H1 (cell line): ENCODE measurements at regions not wholly inside any gene's neighbourhood (a gene's known extent, or its start where the extent isn't known, plus 50 kb on each side); places are given as distances from the start of the nearest gene placed in this dataset.

ENCODE experiments used
- CTCF ChIA-PET: fragments of 300-600 bp; sonication (Branson Sonifier 250); formaldehyde crosslinking; loops from one replicate; lab custom pipeline; 2021; ENCODE audit not compliant: partially characterized antibody; lab: Charles Lee
- POLR2A ChIA-PET: fragments of 300-600 bp; sonication (Branson Sonifier 250); formaldehyde crosslinking; loops from one replicate; lab custom pipeline; 2021; ENCODE audit warnings: inconsistent platforms; ENCODE audit not compliant: partially characterized antibody; lab: Charles Lee
- DNase-seq, 2 experiments: peaks; one replicate each; pipeline versions ENCODE4 v3.0.0 to v3.0.0-alpha.2; 2010 to 2022; ENCODE audit warnings: low spot score in 2 of 2, low read depth in 1 of 2, mixed read lengths in 1 of 2
- FAIRE-seq: peaks from 2 replicates; lab custom pipeline; 2011; peaks lifted over from hg19 to GRCh38; lab: Jason Lieb, UNC
- H2AFZ ChIP-seq: 2 replicates; pipeline ENCODE4 v1.8.1; 2012; ENCODE audit warnings: low read length, inconsistent platforms
- H2AK5ac ChIP-seq: 2 replicates; pipeline ENCODE4 v1.6.1; 2013; ENCODE audit warnings: low read depth, low read length
- H2BK120ac ChIP-seq: replicated peaks from 2 replicates; pipeline ENCODE3; 2013; ENCODE audit warnings: low read depth, low read length, inconsistent platforms
- H2BK12ac ChIP-seq: 2 replicates; pipeline ENCODE4 v1.6.1; 2013; ENCODE audit warnings: low read depth, low read length
- H2BK15ac ChIP-seq: 2 replicates; pipeline ENCODE4 v1.6.1; 2013; ENCODE audit warnings: low read length
- H2BK20ac ChIP-seq: 2 replicates; pipeline ENCODE4 v1.6.1; 2013; ENCODE audit warnings: low read length
- H2BK5ac ChIP-seq: 2 replicates; pipeline ENCODE4 v1.6.1; 2013; ENCODE audit warnings: low read depth, low read length
- H3K14ac ChIP-seq: 2 replicates; pipeline ENCODE4 v1.6.1; 2013; ENCODE audit warnings: inconsistent platforms; ENCODE audit not compliant: insufficient read length
- H3K18ac ChIP-seq: 2 replicates; pipeline ENCODE4 v1.6.1; 2013; ENCODE audit warnings: low read length; ENCODE audit errors: extremely low read depth
- H3K23ac ChIP-seq: 2 replicates; pipeline ENCODE4 v1.6.1; 2013; ENCODE audit warnings: inconsistent platforms; ENCODE audit not compliant: insufficient read length
- H3K23me2 ChIP-seq: 2 replicates; pipeline ENCODE4 v1.6.1; 2013; ENCODE audit warnings: low read depth, low read length
- H3K27ac ChIP-seq: 2 replicates; pipeline ENCODE4 v1.6.1; 2011; ENCODE audit warnings: low read depth, low read length, inconsistent platforms
- H3K27me3 ChIP-seq, 4 experiments: replicated peaks in 1 of 4; 1 replicate in 1 of 4; 2 replicates in 3 of 4; pipeline versions ENCODE4 v1.6.1 to v1.8.1; 2011 to 2013; ENCODE audit warnings: low read length in 3 of 4, mild to moderate bottlenecking in 3 of 4, inconsistent platforms in 2 of 4, mixed read lengths in 2 of 4, moderate library complexity in 1 of 4; ENCODE audit not compliant: control insufficient read depth in 3 of 4, insufficient read depth in 3 of 4; ENCODE audit errors: extremely low read depth in 1 of 4
- H3K36me3 ChIP-seq, 4 experiments: 2 replicates each; pipeline versions ENCODE4 v1.6.1 to v1.8.1; 2011 to 2013; ENCODE audit warnings: mild to moderate bottlenecking in 4 of 4, low read length in 3 of 4, moderate library complexity in 2 of 4, control low read depth in 1 of 4, inconsistent platforms in 1 of 4; ENCODE audit not compliant: insufficient read depth in 4 of 4, control insufficient read depth in 2 of 4
- H3K4ac ChIP-seq: replicated peaks from 2 replicates; pipeline ENCODE3; 2013; ENCODE audit warnings: low read length, low read depth, mixed read lengths, inconsistent platforms; ENCODE audit not compliant: insufficient read length
- H3K4me1 ChIP-seq, 4 experiments: replicated peaks in 1 of 4; 1 replicate in 1 of 4; 2 replicates in 3 of 4; pipeline versions ENCODE4 v1.6.1 to v1.8.1; 2011 to 2013; ENCODE audit warnings: low read length in 3 of 4, inconsistent platforms in 2 of 4, mixed read lengths in 1 of 4; ENCODE audit not compliant: insufficient read depth in 4 of 4, control insufficient read depth in 3 of 4
- H3K4me2 ChIP-seq, 2 experiments: 2 replicates each; pipeline versions ENCODE4 v1.6.1 to v1.8.1; 2011 to 2013; ENCODE audit warnings: low read depth in 2 of 2, low read length in 2 of 2, control low read depth in 1 of 2, inconsistent platforms in 1 of 2, mild to moderate bottlenecking in 1 of 2; ENCODE audit not compliant: insufficient read depth in 1 of 2
- H3K4me3 ChIP-seq, 4 experiments: fragments of 200-600, 300-600 bp in 1 of 4; sonication (generic), shearing (Covaris generic), sonication (Bioruptor Twin) in 1 of 4; 2 replicates each; pipeline versions ENCODE4 v1.5.1 to v1.8.1; 2011 to 2016; ENCODE audit warnings: low read length in 4 of 4, low read depth in 3 of 4, control low read depth in 2 of 4, inconsistent platforms in 2 of 4, mild to moderate bottlenecking in 2 of 4, mixed read lengths in 1 of 4, moderate library complexity in 1 of 4; ENCODE audit not compliant: insufficient read depth in 2 of 4; ENCODE audit errors: extremely low read depth in 1 of 4
- H3K56ac ChIP-seq: replicated peaks from 2 replicates; pipeline ENCODE3; 2013; ENCODE audit warnings: low read depth, mild to moderate bottlenecking, mixed read lengths, low read length, inconsistent platforms; ENCODE audit not compliant: insufficient read length
- H3K79me1 ChIP-seq: 2 replicates; pipeline ENCODE4 v1.6.1; 2013; ENCODE audit warnings: low read depth, low read length, control low read depth
- H3K79me2 ChIP-seq, 2 experiments: 2 replicates each; pipeline versions ENCODE4 v1.6.1 to v1.8.1; 2012 to 2013; ENCODE audit warnings: low read length in 2 of 2, mild to moderate bottlenecking in 2 of 2, inconsistent platforms in 1 of 2; ENCODE audit not compliant: insufficient read depth in 2 of 2, control insufficient read depth in 1 of 2
- H3K9ac ChIP-seq, 4 experiments: replicated peaks in 1 of 4; 1 replicate in 1 of 4; 2 replicates in 3 of 4; pipeline versions ENCODE4 v1.6.1 to v1.8.1; 2011 to 2013; ENCODE audit warnings: low read depth in 3 of 4, low read length in 3 of 4, control low read depth in 2 of 4, mild to moderate bottlenecking in 2 of 4, moderate library complexity in 2 of 4, inconsistent platforms in 1 of 4; ENCODE audit errors: extremely low read depth in 1 of 4
- H3K9me3 ChIP-seq, 2 experiments: 2 replicates each; pipeline versions ENCODE4 v1.6.1 to v1.8.1; 2012 to 2013; ENCODE audit warnings: mild to moderate bottlenecking in 2 of 2, moderate library complexity in 2 of 2, control low read depth in 1 of 2, inconsistent platforms in 1 of 2, low read depth in 1 of 2, low read length in 1 of 2, mixed read lengths in 1 of 2; ENCODE audit not compliant: insufficient read depth in 2 of 2
- H4K20me1 ChIP-seq, 2 experiments: replicated peaks in 1 of 2; 2 replicates each; pipeline versions ENCODE3 to v1.8.1; 2011 to 2013; ENCODE audit warnings: inconsistent platforms in 2 of 2, low read length in 2 of 2, mild to moderate bottlenecking in 1 of 2; ENCODE audit not compliant: insufficient read depth in 2 of 2, control insufficient read depth in 1 of 2
- H4K5ac ChIP-seq: 2 replicates; pipeline ENCODE4 v1.6.1; 2013; ENCODE audit warnings: low read length, low read depth, mixed read lengths, inconsistent platforms; ENCODE audit not compliant: insufficient read length
- H4K8ac ChIP-seq: 2 replicates; pipeline ENCODE4 v1.8.0; 2013; ENCODE audit warnings: mild to moderate bottlenecking, moderate library complexity, low read length, inconsistent platforms; ENCODE audit not compliant: insufficient read depth; ENCODE audit errors: extremely low read depth
- H4K91ac ChIP-seq: replicated peaks from 2 replicates; pipeline ENCODE3; 2013; ENCODE audit warnings: low read length, mixed read lengths, inconsistent platforms; ENCODE audit not compliant: insufficient read length
- CEBPB ChIP-seq: IDR thresholded peaks from 2 replicates; pipeline ENCODE4 v1.6.1; 2012; ENCODE audit warnings: low read depth, low read length
- FOSL1 ChIP-seq: IDR thresholded peaks from 2 replicates; pipeline ENCODE4 v1.6.1; 2011; ENCODE audit warnings: mild to moderate bottlenecking, low read depth, low read length, moderate library complexity; ENCODE audit not compliant: insufficient read depth
- KDM1A ChIP-seq: fragments of 200-600, 300-600 bp; sonication (generic); IDR thresholded peaks from 2 replicates; pipeline ENCODE4 v1.7.1; 2016; ENCODE audit warnings: mild to moderate bottlenecking, low read length, borderline replicate concordance
- KDM4A ChIP-seq: IDR thresholded peaks from one replicate; pipeline ENCODE4 v1.7.1; 2012; ENCODE audit warnings: low read depth, mild to moderate bottlenecking, moderate library complexity, low read length, inconsistent platforms; ENCODE audit not compliant: severe bottlenecking
- NRF1 ChIP-seq: IDR thresholded peaks from 2 replicates; pipeline ENCODE4 v1.6.1; 2011; ENCODE audit warnings: mild to moderate bottlenecking, low read depth, low read length, improper control_type of control experiment
- POLR2AphosphoS5 ChIP-seq: IDR thresholded peaks from 2 replicates; pipeline ENCODE4 v1.6.1; 2011; ENCODE audit warnings: low read depth, low read length
- RNF2 ChIP-seq: fragments of 200-900, 300-1000 bp; sonication (generic); IDR thresholded peaks from 2 replicates; pipeline ENCODE4 v1.7.1; 2016; ENCODE audit warnings: borderline replicate concordance, low read depth, mild to moderate bottlenecking, antibody characterized with exemption, low read length; ENCODE audit not compliant: poor library complexity, severe bottlenecking; ENCODE audit errors: missing control alignments
- WGBS, 2 experiments: shearing (Covaris generic) in 1 of 2; methylation state at CpG; one replicate each; pipeline versions ENCODE4 v1.1.6 to v1.1.7; 2013 to 2015; ENCODE audit warnings: low lambda C conversion rate in 2 of 2, mixed read lengths in 2 of 2, inconsistent platforms in 1 of 2, low coverage in 1 of 2, missing lambda C conversion rate in 1 of 2; ENCODE audit not compliant: insufficient replicate concordance in 2 of 2, insufficient coverage in 1 of 2, insufficient read length in 1 of 2; ENCODE audit errors: extremely low coverage in 1 of 2, missing lambda C conversion rate in 1 of 2; 5-methylcytosine and 5-hydroxymethylcytosine counted together
- TF ChIP-seq, protein P1 (sequence below): IDR thresholded peaks from 2 replicates; pipeline ENCODE4 v1.6.1; 2012; ENCODE audit warnings: inconsistent platforms
- TF ChIP-seq, protein P2 (sequence below): IDR thresholded peaks from 2 replicates; pipeline ENCODE4 v1.6.1; 2012; ENCODE audit warnings: low read length, inconsistent platforms
- TF ChIP-seq, protein P3 (sequence below): IDR thresholded peaks from 2 replicates; pipeline ENCODE4 v1.6.1; 2011; ENCODE audit warnings: low read length, improper control_type of control experiment

DNA sequence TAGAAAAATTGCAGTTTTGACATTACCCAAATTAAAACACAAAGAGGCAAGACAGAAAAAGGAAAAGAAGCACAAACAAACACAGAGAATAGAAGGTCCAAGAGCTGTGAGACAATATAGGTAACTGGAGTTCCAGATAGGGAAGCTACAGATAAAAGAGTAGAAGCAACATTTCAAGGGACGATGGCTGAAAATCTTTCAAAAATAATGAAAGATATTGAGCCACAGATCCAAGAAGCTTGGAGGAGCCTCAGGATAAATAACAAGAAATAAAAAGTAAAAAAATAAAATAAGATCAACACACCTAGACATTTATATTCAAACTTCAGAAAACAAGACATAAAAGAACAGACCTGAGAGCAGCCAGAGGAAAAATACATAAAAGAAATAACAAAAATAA, 164.9 kb downstream of the FNDC1 start:
- H4K20me1 ChIP-seq = no peaks in the 10 kb centered on the region
- ChIA-PET CTCF (no interaction called here), POLR2A (no interaction called here)
- H2BK20ac ChIP-seq = no peak overlapping the region
- H3K4me1 ChIP-seq = no peaks in the 10 kb centered on the region
- H2BK5ac ChIP-seq = no peak overlapping the region
- no peaks in the 10 kb centered on the region for H3K23me2 ChIP-seq
- peaks cover 64 to 65% of the 10 kb centered on the region in 2 experiments for H3K9me3 ChIP-seq
- no peak for FAIRE-seq
- no peak overlapping the region for H3K56ac ChIP-seq
- H3K14ac ChIP-seq = no peak overlapping the region
- H3K4me2 ChIP-seq = no peak overlapping the region
- no peak overlapping the region for H3K27ac ChIP-seq
- no peak overlapping the region for H2BK12ac ChIP-seq
- H3K18ac ChIP-seq = no peak overlapping the region
- H2BK120ac ChIP-seq = no peak overlapping the region
- no peak overlapping the region for H3K4me3 ChIP-seq
- no peak overlapping the region for H3K23ac ChIP-seq
- no peak overlapping the region for H3K9ac ChIP-seq
- 92% methylated on average over 1 of the region's 1 CpG; no CpG with 5 or more reads in 1 of the 2 experiments for WGBS, 2 experiments
- H4K8ac ChIP-seq = no peak overlapping the region
- H3K36me3 ChIP-seq = no peaks in the 10 kb centered on the region
- H2BK15ac ChIP-seq = no peak overlapping the region
- no peak overlapping the region for H4K91ac ChIP-seq
- TF ChIP-seq, protein P1, sequence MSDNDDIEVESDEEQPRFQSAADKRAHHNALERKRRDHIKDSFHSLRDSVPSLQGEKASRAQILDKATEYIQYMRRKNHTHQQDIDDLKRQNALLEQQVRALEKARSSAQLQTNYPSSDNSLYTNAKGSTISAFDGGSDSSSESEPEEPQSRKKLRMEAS = no peak
- TF ChIP-seq FOSL1 = no peak
- TF ChIP-seq POLR2AphosphoS5 = no peak
- TF ChIP-seq, protein P2, sequence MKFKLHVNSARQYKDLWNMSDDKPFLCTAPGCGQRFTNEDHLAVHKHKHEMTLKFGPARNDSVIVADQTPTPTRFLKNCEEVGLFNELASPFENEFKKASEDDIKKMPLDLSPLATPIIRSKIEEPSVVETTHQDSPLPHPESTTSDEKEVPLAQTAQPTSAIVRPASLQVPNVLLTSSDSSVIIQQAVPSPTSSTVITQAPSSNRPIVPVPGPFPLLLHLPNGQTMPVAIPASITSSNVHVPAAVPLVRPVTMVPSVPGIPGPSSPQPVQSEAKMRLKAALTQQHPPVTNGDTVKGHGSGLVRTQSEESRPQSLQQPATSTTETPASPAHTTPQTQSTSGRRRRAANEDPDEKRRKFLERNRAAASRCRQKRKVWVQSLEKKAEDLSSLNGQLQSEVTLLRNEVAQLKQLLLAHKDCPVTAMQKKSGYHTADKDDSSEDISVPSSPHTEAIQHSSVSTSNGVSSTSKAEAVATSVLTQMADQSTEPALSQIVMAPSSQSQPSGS = no peak
- TF ChIP-seq KDM4A = no peak
- no peak for TF ChIP-seq CEBPB
- TF ChIP-seq, protein P3, sequence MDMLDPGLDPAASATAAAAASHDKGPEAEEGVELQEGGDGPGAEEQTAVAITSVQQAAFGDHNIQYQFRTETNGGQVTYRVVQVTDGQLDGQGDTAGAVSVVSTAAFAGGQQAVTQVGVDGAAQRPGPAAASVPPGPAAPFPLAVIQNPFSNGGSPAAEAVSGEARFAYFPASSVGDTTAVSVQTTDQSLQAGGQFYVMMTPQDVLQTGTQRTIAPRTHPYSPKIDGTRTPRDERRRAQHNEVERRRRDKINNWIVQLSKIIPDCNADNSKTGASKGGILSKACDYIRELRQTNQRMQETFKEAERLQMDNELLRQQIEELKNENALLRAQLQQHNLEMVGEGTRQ = no peak
- TF ChIP-seq NRF1 = no peak
- no peak for TF ChIP-seq RNF2
- no peak for TF ChIP-seq KDM1A
- H3K79me2 ChIP-seq = no peaks in the 10 kb centered on the region
- H3K79me1 ChIP-seq = no peaks in the 10 kb centered on the region
- H4K5ac ChIP-seq = no peak overlapping the region
- no peaks in the 10 kb centered on the region for H3K27me3 ChIP-seq
- no peak overlapping the region for H2AK5ac ChIP-seq
- H3K4ac ChIP-seq = no peak overlapping the region
- no peak overlapping the region for H2AFZ ChIP-seq
- DNase-seq = no peak
